Fibroblast of lung (primary cell): ENCODE measurements at regions not wholly inside any gene's neighbourhood (a gene's known extent, or its start where the extent isn't known, plus 50 kb on each side); places are given as distances from the start of the nearest gene placed in this dataset.

Experiments used
- DNase-seq, 2 donors: peaks; one replicate each; pipeline versions ENCODE4 v3.0.0 to v3.0.0-alpha.2; 2010; ENCODE audit warnings: low read depth in 2 of 2
- H2AFZ ChIP-seq: 2 replicates; pipeline ENCODE4 v1.5.1; 2012; ENCODE audit warnings: low read length, control low read depth, inconsistent platforms
- H3K27ac ChIP-seq: 2 replicates; pipeline ENCODE4 v1.5.1; 2011; ENCODE audit warnings: low read length, control low read depth; ENCODE audit not compliant: insufficient read depth
- H3K27me3 ChIP-seq: 2 replicates; pipeline ENCODE4 v1.5.1; 2011; ENCODE audit warnings: mild to moderate bottlenecking, low read length; ENCODE audit not compliant: control insufficient read depth, insufficient read depth
- H3K36me3 ChIP-seq: 2 replicates; pipeline ENCODE4 v1.5.1; 2011; ENCODE audit warnings: low read length; ENCODE audit not compliant: control insufficient read depth, insufficient read depth
- H3K4me1 ChIP-seq: 2 replicates; pipeline ENCODE4 v1.5.1; 2011; ENCODE audit warnings: low read length; ENCODE audit not compliant: control insufficient read depth, insufficient read depth; ENCODE audit errors: extremely low read depth
- H3K4me2 ChIP-seq: 2 replicates; pipeline ENCODE4 v1.5.1; 2011; ENCODE audit warnings: low read length, control low read depth; ENCODE audit not compliant: insufficient read depth; ENCODE audit errors: extremely low read depth
- H3K4me3 ChIP-seq, 4 experiments: fragments of 200-600 bp in 1 of 4; sonication (generic) in 1 of 4; replicated peaks in 1 of 4; 2 replicates each; pipeline ENCODE4 v1.5.1; 2011 to 2016; ENCODE audit warnings: low read length in 4 of 4, low read depth in 3 of 4, mild to moderate bottlenecking in 3 of 4, control low read depth in 2 of 4, inconsistent platforms in 1 of 4, mixed read lengths in 1 of 4; ENCODE audit not compliant: insufficient read depth in 1 of 4; ENCODE audit errors: control extremely low read depth in 1 of 4
- H3K79me2 ChIP-seq: 2 replicates; pipeline ENCODE4 v1.5.1; 2012; ENCODE audit warnings: mild to moderate bottlenecking, low read length, inconsistent platforms; ENCODE audit not compliant: control insufficient read depth, insufficient read depth
- H3K9ac ChIP-seq: 2 replicates; pipeline ENCODE4 v1.5.1; 2011; ENCODE audit warnings: mild to moderate bottlenecking, low read length, control low read depth; ENCODE audit not compliant: insufficient read depth
- H3K9me3 ChIP-seq: 2 replicates; pipeline ENCODE4 v1.5.1; 2012; ENCODE audit warnings: low read depth, low read length; ENCODE audit not compliant: control insufficient read depth, insufficient read depth
- H4K20me1 ChIP-seq: 2 replicates; pipeline ENCODE4 v1.5.1; 2011; ENCODE audit warnings: low read length; ENCODE audit not compliant: control insufficient read depth, insufficient read depth; ENCODE audit errors: extremely low read depth
- CTCF ChIP-seq, 2 donors: IDR thresholded peaks in 1 of 2; conservative IDR thresholded peaks in 1 of 2; 1 replicate in 1 of 2; 2 replicates in 1 of 2; pipeline ENCODE4 v1.5.1; 2011 to 2012; ENCODE audit warnings: low read length in 2 of 2, control low read depth in 1 of 2, inconsistent platforms in 1 of 2, low read depth in 1 of 2, mild to moderate bottlenecking in 1 of 2
- EZH2 ChIP-seq: IDR thresholded peaks from 2 replicates; pipeline ENCODE4 v1.5.1; 2012; ENCODE audit warnings: low read length, control low read depth, mild to moderate bottlenecking; ENCODE audit errors: missing control alignments

GRCh38 chr22:45098056-45098455 is 65.7 kb upstream of the NUP50 start:
- H3K9me3 ChIP-seq, result no peaks in the 10 kb centered on the region
- no peaks in the 10 kb centered on the region for H4K20me1 ChIP-seq
- TF ChIP-seq EZH2 (no peak), CTCF (conservative IDR thresholded peaks at IDR 0.05 in 1 of 2, IDR thresholded peaks at IDR 0.05 in 1 of 2; ENCODE audit: low read depth in 1 of 2, low read length in 2 of 2) (no peak)
- no peak overlapping the region for H3K9ac ChIP-seq
- no peak overlapping the region for H3K4me3 ChIP-seq
- H3K36me3 ChIP-seq, result no peaks in the 10 kb centered on the region
- H3K4me2 ChIP-seq, result no peak overlapping the region
- no peaks in the 10 kb centered on the region for H3K79me2 ChIP-seq
- DNase-seq, result no peak
- H3K4me1 ChIP-seq, result no peaks in the 10 kb centered on the region
- peaks cover 18% of the 10 kb centered on the region for H3K27me3 ChIP-seq
- no peak overlapping the region for H3K27ac ChIP-seq
- no peak overlapping the region for H2AFZ ChIP-seq

GRCh38 chr22:45099961-45100360 is 63.8 kb upstream of the NUP50 start:
- Histone ChIP-seq H3K36me3 (no peaks in the 10 kb centered on the region), H3K4me2 (no peak overlapping the region), H3K4me1 (no peaks in the 10 kb centered on the region), H3K9me3 (no peaks in the 10 kb centered on the region), H4K20me1 (no peaks in the 10 kb centered on the region), H2AFZ (no peak overlapping the region), H3K27ac (no peak overlapping the region), H3K79me2 (no peaks in the 10 kb centered on the region), H3K9ac (no peak overlapping the region), H3K27me3 (peaks cover 17% of the 10 kb centered on the region), H3K4me3 (no peak overlapping the region)
- DNase-seq, result no peak
- TF ChIP-seq EZH2 (no peak), CTCF (conservative IDR thresholded peaks at IDR 0.05 in 1 of 2, IDR thresholded peaks at IDR 0.05 in 1 of 2; ENCODE audit: low read depth in 1 of 2, low read length in 2 of 2) (no peak)

- no peak overlapping the region for H3K4me3 ChIP-seq
- H3K27ac ChIP-seq, result no peak overlapping the region
- no peaks in the 10 kb centered on the region for H4K20me1 ChIP-seq
- H3K27me3 ChIP-seq, result peaks cover 12% of the 10 kb centered on the region
- H3K9ac ChIP-seq, result no peak overlapping the region
- no peaks in the 10 kb centered on the region for H3K4me1 ChIP-seq
- TF ChIP-seq EZH2 (no peak), CTCF (conservative IDR thresholded peaks at IDR 0.05 in 1 of 2, IDR thresholded peaks at IDR 0.05 in 1 of 2; ENCODE audit: low read depth in 1 of 2, low read length in 2 of 2) (peak; percentile 69 to 74)
- peak; percentile 44 to 76 for DNase-seq
- no peaks in the 10 kb centered on the region for H3K79me2 ChIP-seq
- H2AFZ ChIP-seq, result no peak overlapping the region
- no peak overlapping the region for H3K4me2 ChIP-seq
- no peaks in the 10 kb centered on the region for H3K36me3 ChIP-seq
- H3K9me3 ChIP-seq, result no peaks in the 10 kb centered on the region
Observed at GRCh38 chr22:45101515-45102227, 62.1 kb upstream of the NUP50 start.
